ENCODE measurements at regions not wholly inside any gene's neighbourhood (a gene's known extent, or its start where the extent isn't known, plus 50 kb on each side); places are given as distances from the start of the nearest gene placed in this dataset.

- Histone ChIP-seq H3K4me1 (ENCODE audit: control insufficient read depth, low read length) (no peaks in the 10 kb centered on the region), H3K4me2 (ENCODE audit: low read length) (no peak overlapping the region)
Measured at GRCh38 chr10:120406376-120406775, 50.7 kb upstream of the PLPP4 start.

More at GRCh38 chr10:120406376-120406775, 50.7 kb upstream of the PLPP4 start:
- no peaks in the 10 kb centered on the region for H4K20me1 ChIP-seq (ENCODE audit: control insufficient read depth, insufficient read depth, low read depth, low read length)
- no peaks in the 10 kb centered on the region for H3F3A ChIP-seq (ENCODE audit: control insufficient read depth, insufficient read depth)
- no peaks in the 10 kb centered on the region for H3K79me2 ChIP-seq (ENCODE audit: control insufficient read depth, low read length)
- H3K9me2 ChIP-seq (replicated peaks; ENCODE audit: control insufficient read depth, low read length): no peaks in the 10 kb centered on the region
- no peak for TF ChIP-seq EZH2phosphoT487 (IDR thresholded peaks at IDR 0.05; ENCODE audit: borderline replicate concordance, low read length)
- TF ChIP-seq CTCF (IDR thresholded peaks at IDR 0.05; ENCODE audit: low read depth, low read length, poor library complexity, severe bottlenecking): no peak
- H3K27ac ChIP-seq (ENCODE audit: low read depth, low read length): no peak overlapping the region
- no peaks in the 10 kb centered on the region for H3K9me3 ChIP-seq (ENCODE audit: control insufficient read depth, insufficient read depth, low read length)
- no peaks in the 10 kb centered on the region for H3K36me3 ChIP-seq (ENCODE audit: control insufficient read depth, low read length)
- no peaks in the 10 kb centered on the region for H3K27me3 ChIP-seq (ENCODE audit: control insufficient read depth, low read length)
- no peak overlapping the region for H3K4me3 ChIP-seq (ENCODE audit: low read length)
